ENCODE measurements at regions not wholly inside any gene's neighbourhood (a gene's known extent, or its start where the extent isn't known, plus 50 kb on each side); places are given as distances from the start of the nearest gene placed in this dataset.

GRCh38 chrX:39477031-39477761 lies 620.6 kb downstream of the BCOR start:
- peaks cover 18% of the 10 kb centered on the region; the same call in 1 of the 2 replicates for H3K27me3 ChIP-seq (ENCODE audit: control insufficient read depth, insufficient read depth, low read length)
- H2AK9ac ChIP-seq (replicated peaks; ENCODE audit: low read depth, low read length, poor library complexity), result no peak overlapping the region
- no peak overlapping the region for H4K91ac ChIP-seq (ENCODE audit: insufficient read depth, low read depth, low read length)
- H3K4me2 ChIP-seq (ENCODE audit: low read depth, low read length), result no peak overlapping the region
- no peaks in the 10 kb centered on the region for H3K4me1 ChIP-seq (ENCODE audit: control insufficient read depth, insufficient read depth, low read length)
- no peak overlapping the region for H3K23ac ChIP-seq (ENCODE audit: low read depth, low read length)
- H3K27ac ChIP-seq (ENCODE audit: insufficient read depth, low read length), result no peak overlapping the region
- H2BK20ac ChIP-seq (ENCODE audit: low read depth, low read length), result no peak overlapping the region
- H3K9me1 ChIP-seq (ENCODE audit: insufficient read depth, low read length), result no peaks in the 10 kb centered on the region
- H3K79me1 ChIP-seq (ENCODE audit: low read depth in 1 of 2, low read length in 2 of 2), result no peaks in the 10 kb centered on the region
- no peak overlapping the region for H2BK15ac ChIP-seq (ENCODE audit: low read depth, low read length)
- no peak overlapping the region for H2BK120ac ChIP-seq (ENCODE audit: low read depth, low read length)
- no peak overlapping the region for H2BK5ac ChIP-seq (ENCODE audit: low read depth, low read length, poor library complexity, severe bottlenecking)
- no peak overlapping the region for H2AFZ ChIP-seq (replicated peaks; ENCODE audit: low read length, poor library complexity)
- TF ChIP-seq SMC3 (IDR thresholded peaks at IDR 0.05; ENCODE audit: low read depth, low read length), result no peak
- TF ChIP-seq ELK1 (IDR thresholded peaks at IDR 0.05; ENCODE audit: borderline replicate concordance, low read depth, low read length), result no peak
- no peak for TF ChIP-seq RFX5 (IDR thresholded peaks at IDR 0.05; ENCODE audit: low read depth, low read length)
- TF ChIP-seq USF2 (IDR thresholded peaks at IDR 0.05; ENCODE audit: low read depth, low read length), result no peak
- no peak for TF ChIP-seq MAFK (IDR thresholded peaks at IDR 0.05; ENCODE audit: low read depth, low read length)
- no peak for TF ChIP-seq BHLHE40 (IDR thresholded peaks at IDR 0.05; ENCODE audit: low read depth, low read length)
- no peaks in the 10 kb centered on the region for H3K36me3 ChIP-seq (ENCODE audit: control insufficient read depth, insufficient read depth, low read length)
- ChIA-PET POLR2A (ENCODE audit: unreplicated experiment) (no interaction called here), CTCF (no interaction called here)
- no peak overlapping the region for H3K56ac ChIP-seq (ENCODE audit: extremely low read depth, insufficient read depth, low read length)
- no peak overlapping the region for H3K18ac ChIP-seq (ENCODE audit: low read depth, low read length)
- no TSS peak for BruUV-seq (replicated peaks)
- H4K5ac ChIP-seq (ENCODE audit: low read depth, low read length), result no peak overlapping the region
- dilution Hi-C loops (cut with HindIII; ENCODE audit: low sequenced_read_pairs, unreplicated experiment), result no loop called here
- no peak overlapping the region for H4K8ac ChIP-seq (ENCODE audit: low read depth in 2 of 2, low read length in 2 of 2)
- H3K9ac ChIP-seq (ENCODE audit: low read depth, low read length), result no peak overlapping the region
- H2AK5ac ChIP-seq (ENCODE audit: low read depth, low read length), result no peak overlapping the region
- no peak overlapping the region for H3K14ac ChIP-seq (replicated peaks; ENCODE audit: low read depth, low read length)
- DNase-seq, result no peak
- ATAC-seq (ENCODE audit: low read depth), result no peak
- intact Hi-C loops (cut with micrococcal nuclease), result no loop called here
- no peaks in the 10 kb centered on the region; the same call in 1 of the 2 replicates for H3K9me3 ChIP-seq (ENCODE audit: control insufficient read depth, insufficient read depth, low read length)
- H3K4me3 ChIP-seq (ENCODE audit: insufficient read depth, low read depth, low read length), result no peak overlapping the region
- H3K4ac ChIP-seq (ENCODE audit: low read depth, low read length), result no peak overlapping the region
- 42% methylated on average over 5 of the region's 17 CpGs; no CpG with 5 or more reads in 1 of the 2 experiments for WGBS, 2 experiments (ENCODE audit: extremely low coverage in 2 of 2, insufficient read length in 1 of 2)
- in situ Hi-C loops (cut with MboI; ENCODE audit: low sequenced_read_pairs), result no loop called here
- no peaks in the 10 kb centered on the region for H4K20me1 ChIP-seq (ENCODE audit: insufficient read depth, low read length)

Measured in IMR-90 (cell line).